Liver (tissue), 8 donors: ENCODE measurements at regions not wholly inside any gene's neighbourhood (a gene's known extent, or its start where the extent isn't known, plus 50 kb on each side); places are given as distances from the start of the nearest gene placed in this dataset.
"Not testable (repeated sequence)": the region's sequence is repeated elsewhere in the genome, so short reads cannot be mapped to it uniquely, and the experiment has no call there.

Source experiments
- DNase-seq: peaks from one replicate; pipeline ENCODE4 v3.0.0-alpha.2; 2017; ENCODE audit warnings: low spot score
- H3K27ac ChIP-seq, 2 donors: one replicate each; pipeline ENCODE4 v1.7.0; 2013; ENCODE audit warnings: inconsistent platforms in 2 of 2, low read length in 2 of 2, control low read depth in 1 of 2, low read depth in 1 of 2, mild to moderate bottlenecking in 1 of 2
- H3K27me3 ChIP-seq, 4 donors: one replicate each; pipeline versions ENCODE4 v1.6.1 to v1.7.0; 2013; ENCODE audit warnings: low read length in 3 of 4, inconsistent platforms in 1 of 4, mild to moderate bottlenecking in 1 of 4, moderate library complexity in 1 of 4; ENCODE audit not compliant: control insufficient read depth in 4 of 4, insufficient read depth in 4 of 4
- H3K36me3 ChIP-seq, 4 donors: one replicate each; pipeline versions ENCODE4 v1.6.1 to v1.7.0; 2013; ENCODE audit warnings: low read length in 3 of 4, mild to moderate bottlenecking in 3 of 4, low read depth in 1 of 4, moderate library complexity in 1 of 4; ENCODE audit not compliant: control insufficient read depth in 4 of 4, insufficient read depth in 3 of 4
- H3K4me1 ChIP-seq, 4 donors: one replicate each; pipeline versions ENCODE4 v1.6.1 to v1.7.0; 2013; ENCODE audit warnings: low read length in 3 of 4, mild to moderate bottlenecking in 3 of 4, moderate library complexity in 1 of 4; ENCODE audit not compliant: control insufficient read depth in 4 of 4, insufficient read depth in 4 of 4
- H3K4me3 ChIP-seq, 3 donors: one replicate each; pipeline versions ENCODE4 v1.6.1 to v1.7.0; 2013; ENCODE audit warnings: low read length in 3 of 3, control low read depth in 1 of 3, low read depth in 1 of 3, mild to moderate bottlenecking in 1 of 3
- H3K9ac ChIP-seq, 2 donors: one replicate each; pipeline ENCODE4 v1.7.0; 2013; ENCODE audit warnings: low read length in 2 of 2, mild to moderate bottlenecking in 2 of 2, moderate library complexity in 2 of 2, control low read depth in 1 of 2, low read depth in 1 of 2
- H3K9me3 ChIP-seq, 4 donors: one replicate each; pipeline versions ENCODE4 v1.6.1 to v1.7.0; 2013; ENCODE audit warnings: low read length in 3 of 4; ENCODE audit not compliant: control insufficient read depth in 4 of 4
- CTCF ChIP-seq: fragments of 150-350 bp; IDR thresholded peaks from 2 replicates; pipeline ENCODE4 v1.5.1; 2017; ENCODE audit warnings: improper control_type of control experiment, low read depth, low read length; ENCODE audit not compliant: missing input control
- EGR1 ChIP-seq, 2 donors: IDR thresholded peaks; 2 replicates each; pipeline ENCODE4 v1.6.1; 2016 to 2018; ENCODE audit warnings: antibody characterized with exemption in 2 of 2, low read depth in 2 of 2
- FOXA1 ChIP-seq: IDR thresholded peaks from 2 replicates; pipeline ENCODE4 v1.6.1; 2016; ENCODE audit warnings: antibody characterized with exemption
- FOXA2 ChIP-seq: IDR thresholded peaks from 2 replicates; pipeline ENCODE4 v1.6.1; 2016; ENCODE audit warnings: antibody characterized with exemption
- GABPA ChIP-seq, 2 donors: IDR thresholded peaks in 1 of 2; conservative IDR thresholded peaks in 1 of 2; 2 replicates each; pipeline ENCODE4 v1.6.1; 2016; ENCODE audit warnings: antibody characterized with exemption in 2 of 2, mild to moderate bottlenecking in 1 of 2, moderate library complexity in 1 of 2
- HNF4A ChIP-seq, 2 donors: conservative IDR thresholded peaks; 2 replicates each; pipeline ENCODE4 v1.6.1; 2016; ENCODE audit warnings: antibody characterized with exemption in 2 of 2, mild to moderate bottlenecking in 2 of 2
- HNF4G ChIP-seq: IDR thresholded peaks from 2 replicates; pipeline ENCODE4 v1.6.1; 2016; ENCODE audit warnings: antibody characterized with exemption
- JUND ChIP-seq, 2 donors: IDR thresholded peaks; 2 replicates each; pipeline ENCODE4 v1.6.1; 2016; ENCODE audit warnings: antibody characterized with exemption in 2 of 2
- MAX ChIP-seq: IDR thresholded peaks from 2 replicates; pipeline ENCODE4 v1.6.1; 2016; ENCODE audit warnings: antibody characterized with exemption
- NR2F2 ChIP-seq: IDR thresholded peaks from 2 replicates; pipeline ENCODE4 v1.6.1; 2016; ENCODE audit warnings: antibody characterized with exemption
- RAD21 ChIP-seq, 2 donors: IDR thresholded peaks; 2 replicates each; pipeline ENCODE4 v1.6.1; 2016; ENCODE audit warnings: antibody characterized with exemption in 2 of 2, mild to moderate bottlenecking in 2 of 2
- RXRA ChIP-seq, 2 donors: IDR thresholded peaks; 2 replicates each; pipeline ENCODE4 v1.6.1; 2017 to 2018; ENCODE audit warnings: antibody characterized with exemption in 2 of 2, mild to moderate bottlenecking in 1 of 2
- SP1 ChIP-seq: IDR thresholded peaks from 2 replicates; pipeline ENCODE4 v1.6.1; 2018; ENCODE audit warnings: antibody characterized with exemption, mild to moderate bottlenecking
- TAF1 ChIP-seq: conservative IDR thresholded peaks from 2 replicates; pipeline ENCODE4 v1.6.1; 2016; ENCODE audit warnings: antibody characterized with exemption, mild to moderate bottlenecking
- YY1 ChIP-seq: IDR thresholded peaks from 2 replicates; pipeline ENCODE4 v1.6.1; 2016; ENCODE audit warnings: antibody characterized with exemption, mild to moderate bottlenecking
- WGBS: extraction: QIAGEN DNeasy Blood & Tissue Kit; methylation state at CpG from one replicate; pipeline ENCODE4 v1.1.7; 2013; 5-methylcytosine and 5-hydroxymethylcytosine counted together
- TF ChIP-seq, protein P1 (sequence below): IDR thresholded peaks from 2 replicates; pipeline ENCODE4 v1.6.1; 2016; ENCODE audit warnings: antibody characterized with exemption, mild to moderate bottlenecking
- TF ChIP-seq, protein P2 (sequence below): IDR thresholded peaks from 2 replicates; pipeline ENCODE4 v1.6.1; 2016; ENCODE audit warnings: antibody characterized with exemption
- donor health status: healthy.
- donor health status: healthy.
- donor health status: healthy.
- donor health status: healthy.
- donor health status: healthy.

DNA sequence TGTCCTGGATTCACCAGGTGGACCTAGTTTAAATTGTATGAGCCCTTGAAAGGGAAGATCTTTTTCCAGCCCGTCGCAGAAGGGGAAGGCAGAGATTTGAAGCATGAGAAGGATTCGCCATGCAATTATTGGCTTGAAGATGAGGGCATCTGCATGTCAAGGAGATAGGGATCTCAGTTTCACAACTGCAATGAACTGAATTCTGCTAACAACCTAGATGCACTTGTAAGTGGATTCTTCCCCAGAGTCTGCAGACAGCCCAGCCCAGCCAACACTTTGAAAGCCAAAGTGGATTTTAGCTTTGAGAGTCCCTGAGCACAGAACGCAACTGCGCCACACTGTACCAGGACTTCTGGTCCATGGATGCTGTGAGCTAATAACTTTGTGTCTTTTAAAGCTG is 286.0 kb downstream of the TSN start:
- Histone ChIP-seq H3K9ac (no peak overlapping the region), H3K9me3 (no peaks in the 10 kb centered on the region), H3K4me3 (no peak overlapping the region), H3K27me3 (peaks cover 0 to 3% (median 0%) of the 10 kb centered on the region in 4 donors), H3K36me3 (no peaks in the 10 kb centered on the region), H3K27ac (no peak overlapping the region), H3K4me1 (no peaks in the 10 kb centered on the region)
- no peak for DNase-seq
- no peak for TF ChIP-seq TAF1
- 90% methylated on average over 5 of the region's 5 CpGs for WGBS

GRCh38 chr2:122051659-122052058 is 296.2 kb downstream of the TSN start:
- H3K9me3 ChIP-seq, H3K36me3 ChIP-seq, H3K27ac ChIP-seq, H3K4me3 ChIP-seq, DNase-seq, H3K27me3 ChIP-seq, H3K9ac ChIP-seq, H3K4me1 ChIP-seq: not testable (repeated sequence)
- WGBS, result 96% methylated on average over 15 of the region's 20 CpGs

DNA sequence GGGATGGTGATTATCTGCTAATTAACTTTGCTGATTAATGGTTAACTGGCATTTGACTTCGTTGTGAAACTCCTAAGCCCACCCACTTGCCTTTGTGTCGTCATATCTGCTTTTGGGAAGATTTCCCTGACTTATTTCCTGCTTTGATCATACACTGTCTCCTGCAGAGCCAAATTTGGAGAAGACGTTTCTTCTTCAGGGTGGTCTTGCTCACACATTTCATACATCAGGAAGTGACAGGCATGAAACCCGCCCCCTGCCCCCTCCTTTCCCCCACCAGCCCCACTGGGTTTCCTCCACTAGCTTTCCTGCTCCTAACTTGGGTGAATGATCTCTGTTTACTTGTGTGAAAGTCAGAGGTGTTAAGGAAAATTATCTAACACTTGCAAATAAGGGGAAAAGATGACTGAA is 300.1 kb downstream of the TSN start:
- no peak overlapping the region for H3K4me3 ChIP-seq
- no peak for TF ChIP-seq RAD21 (IDR thresholded peaks at IDR 0.05)
- TF ChIP-seq EGR1 (IDR thresholded peaks at IDR 0.05; ENCODE audit: low read depth in 2 of 2), result no peak
- no peak for TF ChIP-seq GABPA (IDR thresholded peaks at IDR 0.05 in 1 of 2, conservative IDR thresholded peaks at IDR 0.05 in 1 of 2)
- TF ChIP-seq HNF4A (conservative IDR thresholded peaks at IDR 0.05), result no peak
- no peaks in the 10 kb centered on the region for H3K36me3 ChIP-seq
- H3K9ac ChIP-seq, result no peak overlapping the region
- DNase-seq, result no peak
- no peaks in the 10 kb centered on the region for H3K4me1 ChIP-seq
- H3K9me3 ChIP-seq, result peaks cover 0 to 3% (median 0%) of the 10 kb centered on the region in 4 donors
- no peaks in the 10 kb centered on the region for H3K27me3 ChIP-seq
- no peak overlapping the region for H3K27ac ChIP-seq
- 12% methylated on average over 4 of the region's 4 CpGs for WGBS

- H3K4me1 ChIP-seq, result no peaks in the 10 kb centered on the region
- no peaks in the 10 kb centered on the region for H3K27me3 ChIP-seq
- no peak for DNase-seq
- no peak overlapping the region for H3K27ac ChIP-seq
- peaks cover 0 to 3% (median 0%) of the 10 kb centered on the region in 4 donors for H3K9me3 ChIP-seq
- 70% methylated on average over 2 of the region's 2 CpGs for WGBS
- H3K4me3 ChIP-seq, result no peak overlapping the region
- no peaks in the 10 kb centered on the region for H3K36me3 ChIP-seq
- no peak overlapping the region for H3K9ac ChIP-seq
- TF ChIP-seq RAD21 (IDR thresholded peaks at IDR 0.05), result no peak
- no peak for TF ChIP-seq GABPA (IDR thresholded peaks at IDR 0.05 in 1 of 2, conservative IDR thresholded peaks at IDR 0.05 in 1 of 2)
- no peak for TF ChIP-seq MAX
- TF ChIP-seq, protein P1, sequence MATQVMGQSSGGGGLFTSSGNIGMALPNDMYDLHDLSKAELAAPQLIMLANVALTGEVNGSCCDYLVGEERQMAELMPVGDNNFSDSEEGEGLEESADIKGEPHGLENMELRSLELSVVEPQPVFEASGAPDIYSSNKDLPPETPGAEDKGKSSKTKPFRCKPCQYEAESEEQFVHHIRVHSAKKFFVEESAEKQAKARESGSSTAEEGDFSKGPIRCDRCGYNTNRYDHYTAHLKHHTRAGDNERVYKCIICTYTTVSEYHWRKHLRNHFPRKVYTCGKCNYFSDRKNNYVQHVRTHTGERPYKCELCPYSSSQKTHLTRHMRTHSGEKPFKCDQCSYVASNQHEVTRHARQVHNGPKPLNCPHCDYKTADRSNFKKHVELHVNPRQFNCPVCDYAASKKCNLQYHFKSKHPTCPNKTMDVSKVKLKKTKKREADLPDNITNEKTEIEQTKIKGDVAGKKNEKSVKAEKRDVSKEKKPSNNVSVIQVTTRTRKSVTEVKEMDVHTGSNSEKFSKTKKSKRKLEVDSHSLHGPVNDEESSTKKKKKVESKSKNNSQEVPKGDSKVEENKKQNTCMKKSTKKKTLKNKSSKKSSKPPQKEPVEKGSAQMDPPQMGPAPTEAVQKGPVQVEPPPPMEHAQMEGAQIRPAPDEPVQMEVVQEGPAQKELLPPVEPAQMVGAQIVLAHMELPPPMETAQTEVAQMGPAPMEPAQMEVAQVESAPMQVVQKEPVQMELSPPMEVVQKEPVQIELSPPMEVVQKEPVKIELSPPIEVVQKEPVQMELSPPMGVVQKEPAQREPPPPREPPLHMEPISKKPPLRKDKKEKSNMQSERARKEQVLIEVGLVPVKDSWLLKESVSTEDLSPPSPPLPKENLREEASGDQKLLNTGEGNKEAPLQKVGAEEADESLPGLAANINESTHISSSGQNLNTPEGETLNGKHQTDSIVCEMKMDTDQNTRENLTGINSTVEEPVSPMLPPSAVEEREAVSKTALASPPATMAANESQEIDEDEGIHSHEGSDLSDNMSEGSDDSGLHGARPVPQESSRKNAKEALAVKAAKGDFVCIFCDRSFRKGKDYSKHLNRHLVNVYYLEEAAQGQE, result no peak
- TF ChIP-seq SP1, result no peak
- TF ChIP-seq JUND (IDR thresholded peaks at IDR 0.05), result no peak
- TF ChIP-seq HNF4A (conservative IDR thresholded peaks at IDR 0.05), result no peak
- no peak for TF ChIP-seq NR2F2
- TF ChIP-seq CTCF, result no peak
- TF ChIP-seq, protein P2, sequence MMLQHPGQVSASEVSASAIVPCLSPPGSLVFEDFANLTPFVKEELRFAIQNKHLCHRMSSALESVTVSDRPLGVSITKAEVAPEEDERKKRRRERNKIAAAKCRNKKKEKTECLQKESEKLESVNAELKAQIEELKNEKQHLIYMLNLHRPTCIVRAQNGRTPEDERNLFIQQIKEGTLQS, result no peak
- no peak for TF ChIP-seq FOXA1
- no peak for TF ChIP-seq FOXA2
- no peak for TF ChIP-seq RXRA (IDR thresholded peaks at IDR 0.05)
- TF ChIP-seq EGR1 (IDR thresholded peaks at IDR 0.05; ENCODE audit: low read depth in 2 of 2), result no peak
- TF ChIP-seq HNF4G, result no peak
- TF ChIP-seq YY1, result no peak
These were observed 301.4 kb downstream of the TSN start for GRCh38 chr2:122056853-122057252.
